ENCODE measurements at regions not wholly inside any gene's neighbourhood (a gene's known extent, or its start where the extent isn't known, plus 50 kb on each side); places are given as distances from the start of the nearest gene placed in this dataset.

GRCh38 chr12:105729926-105730325, 399.4 kb downstream of the C12orf75 start:
- no TSS peak for BruUV-seq (replicated peaks)
- Histone ChIP-seq H2AFZ (ENCODE audit: control insufficient read depth, low read depth, low read length) (no peak overlapping the region), H4K20me1 (ENCODE audit: control insufficient read depth, insufficient read depth) (no peaks in the 10 kb centered on the region), H3K9me3 (replicated peaks; ENCODE audit: control insufficient read depth, insufficient read depth, low read length) (no peaks in the 10 kb centered on the region), H3K4me2 (ENCODE audit: control insufficient read depth, insufficient read depth) (no peak overlapping the region), H3K4me1 (ENCODE audit: control insufficient read depth, insufficient read depth, low read length) (no peaks in the 10 kb centered on the region), H3K27me3 (replicated peaks in 1 of 2; ENCODE audit: control insufficient read depth in 2 of 2, insufficient read depth in 2 of 2, low read length in 1 of 2) (peaks cover 0 to 3% of the 10 kb centered on the region in 2 experiments; a peak in 1 of 4 replicates), H3K79me2 (ENCODE audit: control insufficient read depth, insufficient read depth, low read length) (no peaks in the 10 kb centered on the region), H3K36me3 (ENCODE audit: control insufficient read depth in 2 of 2, insufficient read depth in 2 of 2, low read length in 1 of 2) (no peaks in the 10 kb centered on the region), H3K9ac (ENCODE audit: control insufficient read depth, insufficient read depth, low read length) (no peak overlapping the region), H3K4me3 (no peak overlapping the region), H3K27ac (ENCODE audit: control insufficient read depth, insufficient read depth) (no peak overlapping the region)
- RAD21 ChIA-PET (ENCODE audit: unreplicated experiment), result no interaction called here
- TF ChIP-seq NBN (IDR thresholded peaks at IDR 0.05) (no peak), ASH2L (IDR thresholded peaks at IDR 0.05; ENCODE audit: borderline replicate concordance, low read depth) (no peak), BMI1 (IDR thresholded peaks at IDR 0.05; ENCODE audit: borderline replicate concordance) (no peak), HDGF (IDR thresholded peaks at IDR 0.05) (no peak), KAT2A (conservative IDR thresholded peaks at IDR 0.05; ENCODE audit: control insufficient read depth, low read depth, low read length) (no peak), FOXM1 (IDR thresholded peaks at IDR 0.05; ENCODE audit: low read depth, low read length) (no peak), MEF2B (IDR thresholded peaks at IDR 0.05; ENCODE audit: partially characterized antibody, poor library complexity, severe bottlenecking) (no peak), PRDM15 (CRISPR knock-in tag; IDR thresholded peaks at IDR 0.05) (no peak), MTA3 (IDR thresholded peaks at IDR 0.05; ENCODE audit: borderline replicate concordance, low read length) (no peak), EGR1 (IDR thresholded peaks at IDR 0.05; ENCODE audit: borderline replicate concordance in 1 of 2, low read depth in 2 of 2, low read length in 2 of 2) (no peak), RELA (IDR thresholded peaks at IDR 0.05; ENCODE audit: borderline replicate concordance, partially characterized antibody) (no peak), HDAC2 (IDR thresholded peaks at IDR 0.05) (no peak), IRF4 (IDR thresholded peaks at IDR 0.05; ENCODE audit: low read depth, low read length) (no peak), ZSCAN29 (IDR thresholded peaks at IDR 0.05) (no peak), MXI1 (IDR thresholded peaks at IDR 0.05; ENCODE audit: low read depth, low read length) (no peak), EED (IDR thresholded peaks at IDR 0.05; ENCODE audit: low read depth) (no peak), SKIL (IDR thresholded peaks at IDR 0.05; ENCODE audit: low read depth, poor library complexity, severe bottlenecking) (no peak), RB1 (IDR thresholded peaks at IDR 0.05; ENCODE audit: borderline replicate concordance) (no peak), CBX5 (IDR thresholded peaks at IDR 0.05; ENCODE audit: low read depth) (no peak)
- ATAC-seq, result no peak
- CTCF ChIA-PET, result no interaction called here
- no peak for DNase-seq (ENCODE audit: low read depth, low spot score)
- intact Hi-C loops (cut with micrococcal nuclease; ENCODE audit: unreplicated experiment) (no loop called here), in situ Hi-C loops (cut with MboI) (no loop called here)
- POLR2A ChIA-PET, result no interaction called here
- no peak for FAIRE-seq
- SMC1A ChIA-PET (ENCODE audit: uncharacterized antibody, unreplicated experiment), result no interaction called here
